ENCODE measurements at regions not wholly inside any gene's neighbourhood (a gene's known extent, or its start where the extent isn't known, plus 50 kb on each side); places are given as distances from the start of the nearest gene placed in this dataset.

DNA sequence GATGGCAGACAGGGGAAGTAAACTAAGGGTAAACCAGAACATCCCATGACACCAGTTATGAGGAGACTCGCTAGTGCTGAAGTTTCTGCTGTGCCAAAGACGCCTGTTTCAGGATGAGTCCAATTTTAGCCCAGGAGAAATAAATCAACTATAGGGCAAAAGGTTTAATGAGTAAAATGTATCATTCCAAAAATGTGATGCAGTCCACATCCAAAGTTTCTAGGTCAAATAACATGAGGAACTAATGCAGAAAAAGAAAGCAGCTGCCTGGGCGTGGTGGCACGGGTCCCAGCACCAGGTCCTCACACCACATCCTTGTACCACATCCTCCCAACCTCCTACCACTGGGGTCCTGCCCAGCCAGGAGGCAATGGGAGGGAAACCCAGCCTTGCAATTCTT, 126.9 kb upstream of the CTAGE1 start:
- TF ChIP-seq, protein P1, sequence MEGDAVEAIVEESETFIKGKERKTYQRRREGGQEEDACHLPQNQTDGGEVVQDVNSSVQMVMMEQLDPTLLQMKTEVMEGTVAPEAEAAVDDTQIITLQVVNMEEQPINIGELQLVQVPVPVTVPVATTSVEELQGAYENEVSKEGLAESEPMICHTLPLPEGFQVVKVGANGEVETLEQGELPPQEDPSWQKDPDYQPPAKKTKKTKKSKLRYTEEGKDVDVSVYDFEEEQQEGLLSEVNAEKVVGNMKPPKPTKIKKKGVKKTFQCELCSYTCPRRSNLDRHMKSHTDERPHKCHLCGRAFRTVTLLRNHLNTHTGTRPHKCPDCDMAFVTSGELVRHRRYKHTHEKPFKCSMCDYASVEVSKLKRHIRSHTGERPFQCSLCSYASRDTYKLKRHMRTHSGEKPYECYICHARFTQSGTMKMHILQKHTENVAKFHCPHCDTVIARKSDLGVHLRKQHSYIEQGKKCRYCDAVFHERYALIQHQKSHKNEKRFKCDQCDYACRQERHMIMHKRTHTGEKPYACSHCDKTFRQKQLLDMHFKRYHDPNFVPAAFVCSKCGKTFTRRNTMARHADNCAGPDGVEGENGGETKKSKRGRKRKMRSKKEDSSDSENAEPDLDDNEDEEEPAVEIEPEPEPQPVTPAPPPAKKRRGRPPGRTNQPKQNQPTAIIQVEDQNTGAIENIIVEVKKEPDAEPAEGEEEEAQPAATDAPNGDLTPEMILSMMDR (IDR thresholded peaks at IDR 0.05), result no peak
- no peak for TF ChIP-seq POLR2A (IDR thresholded peaks at IDR 0.05)

Measured in adrenal gland (tissue), 5 donors.